GM12874 (cell line): ENCODE measurements at regions not wholly inside any gene's neighbourhood (a gene's known extent, or its start where the extent isn't known, plus 50 kb on each side); places are given as distances from the start of the nearest gene placed in this dataset.

ENCODE experiments used
- TF ChIP-seq, protein P1 (sequence below): IDR thresholded peaks from 2 replicates; pipeline ENCODE4 v1.5.1; 2011; ENCODE audit warnings: low read depth, mild to moderate bottlenecking, control low read depth, low read length, moderate library complexity; ENCODE audit not compliant: insufficient read depth

DNA sequence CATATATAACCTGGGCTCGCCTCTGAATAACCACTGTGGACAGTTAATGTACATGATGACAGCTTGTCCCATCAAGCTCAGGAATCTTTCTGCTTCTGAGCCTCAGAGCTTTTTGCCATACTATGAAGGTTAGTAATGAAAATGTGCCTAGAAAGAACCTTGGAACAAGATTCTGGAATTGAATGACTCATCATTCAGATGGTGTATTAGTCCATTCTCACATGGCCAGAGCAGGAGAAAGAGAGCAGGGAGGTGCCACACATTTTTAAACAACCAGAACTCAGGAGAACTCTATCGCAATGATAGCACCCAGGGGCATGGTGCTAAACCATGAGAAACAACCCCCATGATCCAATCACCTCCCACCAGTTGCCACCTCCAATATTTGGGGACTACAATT, 542.1 kb downstream of the PRR16 start:
- TF ChIP-seq, protein P1, sequence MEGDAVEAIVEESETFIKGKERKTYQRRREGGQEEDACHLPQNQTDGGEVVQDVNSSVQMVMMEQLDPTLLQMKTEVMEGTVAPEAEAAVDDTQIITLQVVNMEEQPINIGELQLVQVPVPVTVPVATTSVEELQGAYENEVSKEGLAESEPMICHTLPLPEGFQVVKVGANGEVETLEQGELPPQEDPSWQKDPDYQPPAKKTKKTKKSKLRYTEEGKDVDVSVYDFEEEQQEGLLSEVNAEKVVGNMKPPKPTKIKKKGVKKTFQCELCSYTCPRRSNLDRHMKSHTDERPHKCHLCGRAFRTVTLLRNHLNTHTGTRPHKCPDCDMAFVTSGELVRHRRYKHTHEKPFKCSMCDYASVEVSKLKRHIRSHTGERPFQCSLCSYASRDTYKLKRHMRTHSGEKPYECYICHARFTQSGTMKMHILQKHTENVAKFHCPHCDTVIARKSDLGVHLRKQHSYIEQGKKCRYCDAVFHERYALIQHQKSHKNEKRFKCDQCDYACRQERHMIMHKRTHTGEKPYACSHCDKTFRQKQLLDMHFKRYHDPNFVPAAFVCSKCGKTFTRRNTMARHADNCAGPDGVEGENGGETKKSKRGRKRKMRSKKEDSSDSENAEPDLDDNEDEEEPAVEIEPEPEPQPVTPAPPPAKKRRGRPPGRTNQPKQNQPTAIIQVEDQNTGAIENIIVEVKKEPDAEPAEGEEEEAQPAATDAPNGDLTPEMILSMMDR = no peak

- TF ChIP-seq, protein P1 = no peak
Measured at GRCh38 chr5:121008041-121008440, 543.9 kb downstream of the PRR16 start.

GRCh38 chr5:121009058-121009457, 545.0 kb downstream of the PRR16 start:
- TF ChIP-seq, protein P1 = no peak

GRCh38 chr5:121018004-121018403, 553.9 kb downstream of the PRR16 start:
- TF ChIP-seq, protein P1 = no peak

DNA sequence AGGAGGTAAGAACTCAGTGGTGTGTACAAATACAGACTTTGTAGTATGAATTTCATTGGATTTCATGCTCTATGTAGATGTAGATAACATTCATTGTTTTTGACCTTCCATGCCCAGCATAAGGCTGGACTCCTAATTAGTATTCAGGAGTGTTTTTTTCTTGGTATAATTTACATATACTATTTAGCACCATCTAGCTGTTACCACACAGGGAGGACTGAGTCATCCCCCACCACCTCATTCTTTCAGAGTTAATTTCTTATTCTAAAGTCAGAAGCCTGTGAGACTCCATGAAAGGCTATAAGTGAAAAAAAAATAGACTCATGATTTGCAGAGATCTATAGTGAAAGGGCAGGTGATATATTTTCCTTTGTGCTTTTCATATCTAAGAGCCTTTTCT, 555.0 kb downstream of the PRR16 start:
- TF ChIP-seq, protein P1 = no peak

- TF ChIP-seq, protein P1 = no peak
Measured at GRCh38 chr5:121019734-121020133, 555.6 kb downstream of the PRR16 start.

DNA sequence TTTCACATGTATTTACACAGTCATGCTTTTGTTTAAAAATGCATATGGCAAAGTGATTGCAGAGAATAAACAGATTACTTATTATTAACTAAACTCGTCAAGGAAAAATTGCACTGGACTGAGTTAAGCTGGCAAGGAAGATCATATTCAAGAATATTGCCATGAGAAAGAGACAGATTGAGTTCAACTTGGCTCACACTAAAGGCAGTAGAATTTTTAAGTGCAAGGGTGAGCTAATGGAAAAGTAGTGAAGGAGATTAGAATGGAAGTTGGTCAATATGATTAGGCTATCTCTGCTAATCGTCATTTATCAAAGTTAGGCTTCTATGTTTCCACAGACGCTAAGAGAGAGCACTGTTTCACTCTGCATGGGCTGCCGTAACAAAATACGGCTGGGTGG, 557.6 kb downstream of the PRR16 start:
- TF ChIP-seq, protein P1 = no peak
